H9 (cell line): ENCODE measurements at regions not wholly inside any gene's neighbourhood (a gene's known extent, or its start where the extent isn't known, plus 50 kb on each side); places are given as distances from the start of the nearest gene placed in this dataset.

Experiments used
- DNase-seq: peaks from one replicate; pipeline ENCODE4 v3.0.0-alpha.2; 2017
- H2AFZ ChIP-seq: one replicate; pipeline ENCODE4 v1.6.1; 2013; ENCODE audit warnings: mild to moderate bottlenecking, low read length, control low read depth, moderate library complexity
- H2AK5ac ChIP-seq: 2 replicates; pipeline ENCODE4 v1.6.1; 2013; ENCODE audit warnings: low read length, control low read depth, mixed read lengths; ENCODE audit not compliant: insufficient read length
- H2BK120ac ChIP-seq: one replicate; pipeline ENCODE4 v1.6.1; 2013; ENCODE audit warnings: low read depth, mild to moderate bottlenecking, low read length, control low read depth, inconsistent platforms; ENCODE audit not compliant: poor library complexity, severe bottlenecking
- H2BK12ac ChIP-seq: 2 replicates; pipeline ENCODE4 v1.6.1; 2013; ENCODE audit warnings: low read length, control low read depth, mixed read lengths, low read depth; ENCODE audit not compliant: insufficient read length
- H2BK15ac ChIP-seq: 2 replicates; pipeline ENCODE4 v1.6.1; 2013; ENCODE audit warnings: low read depth, low read length, control low read depth
- H2BK20ac ChIP-seq: one replicate; pipeline ENCODE4 v1.6.1; 2013; ENCODE audit warnings: low read depth, mild to moderate bottlenecking, low read length, control low read depth, inconsistent platforms; ENCODE audit not compliant: poor library complexity, severe bottlenecking
- H2BK5ac ChIP-seq: 2 replicates; pipeline ENCODE4 v1.6.1; 2013; ENCODE audit warnings: low read length, control low read depth, mixed read lengths; ENCODE audit not compliant: insufficient read length
- H3K14ac ChIP-seq: 2 replicates; pipeline ENCODE4 v1.6.1; 2013; ENCODE audit warnings: low read length, control low read depth; ENCODE audit not compliant: insufficient read depth
- H3K18ac ChIP-seq: 2 replicates; pipeline ENCODE4 v1.6.1; 2013; ENCODE audit warnings: low read depth, mild to moderate bottlenecking, mixed read lengths, low read length, control low read depth; ENCODE audit not compliant: insufficient read length
- H3K23ac ChIP-seq: 2 replicates; pipeline ENCODE4 v1.6.1; 2013; ENCODE audit warnings: low read length, control low read depth, mixed read lengths, low read depth; ENCODE audit not compliant: insufficient read length
- H3K23me2 ChIP-seq: 2 replicates; pipeline ENCODE4 v1.6.1; 2013; ENCODE audit warnings: low read depth, mild to moderate bottlenecking, mixed read lengths, low read length, control low read depth; ENCODE audit not compliant: insufficient read length, poor library complexity, severe bottlenecking
- H3K27ac ChIP-seq: 2 replicates; pipeline ENCODE4 v1.5.1; 2013; ENCODE audit warnings: low read length, control low read depth, mixed read lengths, low read depth; ENCODE audit not compliant: insufficient read length
- H3K27me3 ChIP-seq: 2 replicates; pipeline ENCODE4 v1.6.1; 2013; ENCODE audit warnings: low read length, control low read depth, inconsistent platforms; ENCODE audit not compliant: insufficient read depth
- H3K4ac ChIP-seq: 2 replicates; pipeline ENCODE4 v1.6.1; 2013; ENCODE audit warnings: low read depth, mild to moderate bottlenecking, control low read depth, inconsistent platforms, low read length, moderate library complexity
- H3K4me1 ChIP-seq: 2 replicates; pipeline ENCODE4 v1.6.1; 2013; ENCODE audit warnings: low read length, control low read depth, inconsistent platforms; ENCODE audit not compliant: insufficient read depth
- H3K4me2 ChIP-seq: 2 replicates; pipeline ENCODE4 v1.6.1; 2013; ENCODE audit warnings: low read length, control low read depth, mixed read lengths; ENCODE audit not compliant: insufficient read length, insufficient read depth
- H3K56ac ChIP-seq: 2 replicates; pipeline ENCODE4 v1.6.1; 2013; ENCODE audit warnings: low read depth, mild to moderate bottlenecking, mixed read lengths, low read length, control low read depth; ENCODE audit not compliant: insufficient read length
- H3K79me1 ChIP-seq: 2 replicates; pipeline ENCODE4 v1.6.1; 2013; ENCODE audit warnings: low read depth, mild to moderate bottlenecking, moderate library complexity, low read length, control low read depth, inconsistent platforms; ENCODE audit not compliant: insufficient read depth, poor library complexity, severe bottlenecking
- H3K79me2 ChIP-seq: 2 replicates; pipeline ENCODE4 v1.6.1; 2013; ENCODE audit warnings: low read length, control low read depth, inconsistent platforms; ENCODE audit not compliant: insufficient read depth
- H3K9ac ChIP-seq: 2 replicates; pipeline ENCODE4 v1.6.1; 2013; ENCODE audit warnings: low read length, control low read depth, mixed read lengths; ENCODE audit not compliant: insufficient read length; ENCODE audit errors: extremely low read depth
- H3K9me3 ChIP-seq: one replicate; pipeline ENCODE4 v1.6.1; 2013; ENCODE audit warnings: low read depth, low read length, inconsistent platforms; ENCODE audit not compliant: control insufficient read depth
- H3T11ph ChIP-seq: one replicate; pipeline ENCODE4 v1.6.1; 2013; ENCODE audit warnings: mild to moderate bottlenecking, low read length, control low read depth, inconsistent platforms
- H4K20me1 ChIP-seq: one replicate; pipeline ENCODE4 v1.6.1; 2013; ENCODE audit not compliant: control insufficient read depth, insufficient read length, insufficient read depth
- H4K5ac ChIP-seq: 2 replicates; pipeline ENCODE4 v1.6.1; 2013; ENCODE audit warnings: low read depth, mild to moderate bottlenecking, mixed read lengths, low read length, control low read depth; ENCODE audit not compliant: insufficient read length
- H4K8ac ChIP-seq: replicated peaks from 2 replicates; pipeline ENCODE4 v1.6.1; 2013; ENCODE audit warnings: low read length, control low read depth, mixed read lengths, low read depth; ENCODE audit not compliant: insufficient read length
- H4K91ac ChIP-seq: 2 replicates; pipeline ENCODE4 v1.6.1; 2013; ENCODE audit warnings: low read depth, mild to moderate bottlenecking, moderate library complexity, mixed read lengths, low read length, control low read depth; ENCODE audit not compliant: insufficient read length
- H3K27ac Mint-ChIP-seq, 3 experiments: 2 replicates in 2 of 3; 3 replicates in 1 of 3; pipeline ENCODE4 v1.8.0; 2020 to 2021; ENCODE audit warnings: mixed read lengths in 3 of 3, mild to moderate bottlenecking in 1 of 3, moderate library complexity in 1 of 3
- H3K27me3 Mint-ChIP-seq: 2 replicates; pipeline ENCODE4 v1.8.0; 2021; ENCODE audit warnings: low read depth, mild to moderate bottlenecking, moderate library complexity, mixed read lengths
- H3K36me3 Mint-ChIP-seq, 3 experiments: 2 replicates in 2 of 3; 3 replicates in 1 of 3; pipeline ENCODE4 v1.8.0; 2020 to 2021; ENCODE audit warnings: low read depth in 3 of 3, mixed read lengths in 3 of 3; ENCODE audit not compliant: insufficient read depth in 1 of 3
- H3K4me1 Mint-ChIP-seq, 2 experiments: 2 replicates each; pipeline ENCODE4 v1.8.0; 2020; ENCODE audit warnings: mixed read lengths in 2 of 2
- H3K4me3 Mint-ChIP-seq, 2 experiments: 2 replicates in 1 of 2; 3 replicates in 1 of 2; pipeline ENCODE4 v1.8.0; 2020 to 2021; ENCODE audit warnings: mild to moderate bottlenecking in 2 of 2, mixed read lengths in 2 of 2, moderate library complexity in 1 of 2
- H3K9me3 Mint-ChIP-seq, 2 experiments: 2 replicates in 1 of 2; 3 replicates in 1 of 2; pipeline ENCODE4 v1.8.0; 2020; ENCODE audit warnings: mild to moderate bottlenecking in 2 of 2, mixed read lengths in 2 of 2, moderate library complexity in 1 of 2
- CTCF ChIP-seq: fragments of 200-600 bp; sonication (generic); conservative IDR thresholded peaks from 3 replicates; pipeline ENCODE4 v1.8.0; 2021; ENCODE audit warnings: antibody characterized with exemption, mild to moderate bottlenecking
- WGBS: extraction: QIAGEN DNeasy Blood & Tissue Kit; methylation state at CpG from one replicate; pipeline ENCODE4 v1.1.7; 2013; ENCODE audit warnings: missing lambda C conversion rate, low lambda C conversion rate, mixed read lengths; ENCODE audit not compliant: insufficient read length; ENCODE audit errors: extremely low coverage; 5-methylcytosine and 5-hydroxymethylcytosine counted together

GRCh38 chr4:15317246-15317645 is 110.6 kb upstream of the C1QTNF7 start:
- Histone ChIP-seq H2BK5ac (no peak overlapping the region), H3K56ac (no peak overlapping the region), H2BK15ac (no peak overlapping the region), H2BK12ac (no peak overlapping the region), H4K8ac (no peak overlapping the region), H3K4me2 (no peak overlapping the region), H3K14ac (no peak overlapping the region), H3K79me2 (no peaks in the 10 kb centered on the region), H3K4ac (no peak overlapping the region), H3K23me2 (no peaks in the 10 kb centered on the region), H2BK120ac (no peak overlapping the region), H2AFZ (no peak overlapping the region), H4K20me1 (no peaks in the 10 kb centered on the region), H3K27ac (no peak overlapping the region), H3K27me3 (no peaks in the 10 kb centered on the region), H3K9me3 (no peaks in the 10 kb centered on the region), H3K4me1 (peaks cover 10% of the 10 kb centered on the region; the same call in 1 of the 2 replicates), H3K9ac (no peak overlapping the region), H4K91ac (no peak overlapping the region), H3K79me1 (no peaks in the 10 kb centered on the region), H3K18ac (no peak overlapping the region), H2AK5ac (no peak overlapping the region), H3T11ph (no peak overlapping the region), H3K23ac (no peak overlapping the region), H2BK20ac (no peak overlapping the region), H4K5ac (no peak overlapping the region)
- no peak overlapping the region for H3K27ac Mint-ChIP-seq
- H3K9me3 Mint-ChIP-seq: 0 out of 5 replicates have a peak, but pooled peaks cover 0 to 2% of the 10 kb centered on the region in 2 experiments
- no peak for DNase-seq
- no peak overlapping the region for H3K4me3 Mint-ChIP-seq
- H3K36me3 Mint-ChIP-seq: no peaks in the 10 kb centered on the region
- H3K27me3 Mint-ChIP-seq: no peaks in the 10 kb centered on the region
- WGBS: no CpG with 5 or more reads among the region's 3 CpGs
- no peak for TF ChIP-seq CTCF
- H3K4me1 Mint-ChIP-seq: peaks cover 14 to 16% of the 10 kb centered on the region in 2 experiments
